Small intestine (tissue), 7 donors: ENCODE measurements at regions not wholly inside any gene's neighbourhood (a gene's known extent, or its start where the extent isn't known, plus 50 kb on each side); places are given as distances from the start of the nearest gene placed in this dataset.

Source experiments
- DNase-seq, 2 donors: peaks; one replicate each; pipeline versions ENCODE4 v3.0.0 to v3.0.0-alpha.2; 2013
- FAIRE-seq: peaks from 2 replicates; lab custom pipeline; 2012; peaks lifted over from hg19 to GRCh38; lab: Jason Lieb, UNC
- H3K27ac ChIP-seq, 3 donors: one replicate each; pipeline ENCODE4 v1.5.1; 2013; ENCODE audit warnings: low read length in 2 of 3, mild to moderate bottlenecking in 2 of 3, control low read depth in 1 of 3, inconsistent platforms in 1 of 3, low read depth in 1 of 3, moderate library complexity in 1 of 3
- H3K27me3 ChIP-seq, 3 donors: one replicate each; pipeline ENCODE4 v1.6.1; 2013; ENCODE audit warnings: low read length in 3 of 3, inconsistent platforms in 1 of 3; ENCODE audit not compliant: control insufficient read depth in 3 of 3, insufficient read depth in 3 of 3
- H3K36me3 ChIP-seq, 3 donors: one replicate each; pipeline ENCODE4 v1.6.1; 2013; ENCODE audit warnings: low read length in 3 of 3, inconsistent platforms in 1 of 3, low read depth in 1 of 3, mild to moderate bottlenecking in 1 of 3, moderate library complexity in 1 of 3; ENCODE audit not compliant: control insufficient read depth in 3 of 3, insufficient read depth in 2 of 3
- H3K4me1 ChIP-seq, 3 donors: one replicate each; pipeline ENCODE4 v1.6.1; 2013; ENCODE audit warnings: low read length in 2 of 3, inconsistent platforms in 1 of 3, low read depth in 1 of 3, mild to moderate bottlenecking in 1 of 3, moderate library complexity in 1 of 3; ENCODE audit not compliant: control insufficient read depth in 3 of 3, insufficient read depth in 2 of 3
- H3K4me3 ChIP-seq, 3 donors: one replicate each; pipeline ENCODE4 v1.5.1; 2013; ENCODE audit warnings: low read length in 3 of 3, control low read depth in 1 of 3, inconsistent platforms in 1 of 3, low read depth in 1 of 3, mild to moderate bottlenecking in 1 of 3, moderate library complexity in 1 of 3
- H3K9me3 ChIP-seq, 2 donors: one replicate each; pipeline ENCODE4 v1.6.1; 2013; ENCODE audit warnings: low read depth in 1 of 2, low read length in 1 of 2; ENCODE audit not compliant: control insufficient read depth in 2 of 2, insufficient read depth in 1 of 2
- WGBS, 3 donors: extraction: QIAGEN DNeasy Blood & Tissue Kit; methylation state at CpG; one replicate each; pipeline ENCODE4 v1.1.7; 2013; 5-methylcytosine and 5-hydroxymethylcytosine counted together
- donor health status: healthy with polysubstance abuse.
- donor health status: control.
- donor health status: control.
- donor health status: Bipolar disorder and iron deficiency.
- donor health status: healthy.

- Histone ChIP-seq H3K4me3 (no peak overlapping the region), H3K27me3 (no peaks in the 10 kb centered on the region), H3K36me3 (no peaks in the 10 kb centered on the region), H3K9me3 (peaks cover 0 to 5% of the 10 kb centered on the region in 2 donors), H3K27ac (no peak overlapping the region), H3K4me1 (no peaks in the 10 kb centered on the region)
- DNase-seq (no peak), FAIRE-seq (no peak)
- WGBS, 3 donors = 64 to 84% (median 78%) methylated on average over 4 of the region's 4 CpGs
Measured at GRCh38 chr12:114981036-114981435, 297.1 kb upstream of the TBX3 start.

DNA sequence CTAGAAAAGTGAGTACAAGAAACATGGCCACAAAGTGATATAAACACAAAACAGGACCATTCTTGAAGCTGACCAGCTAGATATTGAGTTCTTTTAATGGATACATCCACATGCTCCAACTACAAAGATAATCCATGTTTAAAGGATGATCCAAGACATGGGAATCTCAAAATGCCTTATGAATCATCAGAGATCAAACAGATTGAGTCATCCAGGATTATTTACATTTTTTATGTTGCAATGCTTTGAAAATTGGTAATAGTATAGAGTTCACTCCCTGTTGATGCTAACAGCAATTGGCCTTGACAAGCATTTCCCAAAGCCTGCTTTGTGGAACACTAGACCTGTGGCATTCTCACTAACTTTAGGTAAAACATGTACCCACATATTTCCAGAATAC, 293.0 kb upstream of the TBX3 start:
- Histone ChIP-seq H3K4me1 (no peaks in the 10 kb centered on the region), H3K27me3 (no peaks in the 10 kb centered on the region), H3K4me3 (no peak overlapping the region), H3K9me3 (no peaks in the 10 kb centered on the region), H3K36me3 (no peaks in the 10 kb centered on the region), H3K27ac (no peak overlapping the region)
- FAIRE-seq = no peak
- DNase-seq = no peak

DNA sequence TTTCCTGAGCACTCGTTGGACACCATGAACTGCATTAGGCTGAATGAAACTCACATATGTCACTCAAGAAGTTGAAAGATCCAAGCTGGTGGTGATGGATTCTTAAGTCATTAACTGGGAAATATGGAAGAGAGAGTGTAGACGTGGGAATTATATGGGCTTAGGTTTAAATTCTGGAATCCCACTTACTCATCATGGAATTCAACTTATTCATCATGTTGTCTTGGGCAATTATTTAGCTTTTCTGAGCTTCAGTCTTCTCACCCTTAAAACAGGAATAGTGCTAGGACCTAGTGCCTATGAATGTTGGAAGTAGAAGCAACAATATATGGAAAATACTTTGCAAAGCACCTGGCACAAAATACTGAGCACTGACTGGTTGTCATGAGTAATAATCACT, 292.4 kb upstream of the TBX3 start:
- WGBS, 3 donors = 76 to 86% (median 76%) methylated on average over 2 of the region's 2 CpGs

DNA sequence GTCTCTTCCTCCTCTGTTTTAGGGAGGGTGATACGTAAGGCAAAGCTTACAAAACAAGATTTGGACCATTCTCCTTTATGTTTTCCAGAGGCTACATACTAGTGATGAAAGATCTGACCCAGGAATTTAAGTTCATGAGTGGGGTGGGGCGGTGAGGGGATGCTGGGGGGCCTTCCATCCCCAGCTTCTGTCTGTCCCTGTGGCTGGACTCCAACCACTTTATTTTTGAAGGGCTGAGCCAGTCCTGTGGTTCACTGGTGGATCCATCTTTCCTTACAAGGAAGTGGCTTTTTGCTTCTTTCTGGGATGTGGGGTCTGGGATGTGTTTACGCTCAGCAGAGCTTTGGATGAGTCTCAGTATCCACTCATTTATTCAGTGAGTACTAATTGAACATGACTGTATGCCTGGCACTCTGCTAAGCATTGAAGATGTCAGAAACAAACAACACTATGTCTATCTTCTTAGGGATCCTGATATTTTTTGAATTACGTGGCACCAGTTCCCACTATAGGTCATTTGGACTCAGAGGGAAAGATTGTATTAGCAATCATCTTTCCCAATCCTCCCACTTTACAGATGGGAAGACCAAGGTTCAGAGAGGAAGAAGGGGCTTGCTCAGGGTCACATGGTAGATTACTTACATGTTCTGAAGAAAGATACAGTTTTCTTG, 291.8 kb upstream of the TBX3 start:
- DNase-seq (no peak), FAIRE-seq (no peak)
- peak overlapping the region in 1 of 3 donors; percentile 27 for H3K27ac ChIP-seq
- H3K4me3 ChIP-seq = no peak overlapping the region
- WGBS, 3 donors = 70 to 84% (median 75%) methylated on average over 4 of the region's 4 CpGs
- H3K36me3 ChIP-seq = no peaks in the 10 kb centered on the region
- H3K27me3 ChIP-seq = no peaks in the 10 kb centered on the region
- no peaks in the 10 kb centered on the region for H3K4me1 ChIP-seq
- H3K9me3 ChIP-seq = no peaks in the 10 kb centered on the region

More for the DNA sequence above, 292.4 kb upstream of the TBX3 start:
- FAIRE-seq (no peak), DNase-seq (no peak)
- Histone ChIP-seq H3K36me3 (no peaks in the 10 kb centered on the region), H3K27ac (no peak overlapping the region), H3K27me3 (no peaks in the 10 kb centered on the region), H3K4me1 (no peaks in the 10 kb centered on the region), H3K9me3 (no peaks in the 10 kb centered on the region), H3K4me3 (no peak overlapping the region)

GRCh38 chr12:114974826-114975639, 291.1 kb upstream of the TBX3 start:
- DNase-seq (no peak), FAIRE-seq (no peak)
- H3K9me3 ChIP-seq = no peaks in the 10 kb centered on the region
- 67 to 82% (median 68%) methylated on average over 6 of the region's 6 CpGs for WGBS, 3 donors
- H3K27ac ChIP-seq = no peak overlapping the region
- H3K4me1 ChIP-seq = no peaks in the 10 kb centered on the region
- no peaks in the 10 kb centered on the region for H3K36me3 ChIP-seq
- no peaks in the 10 kb centered on the region for H3K27me3 ChIP-seq
- no peak overlapping the region for H3K4me3 ChIP-seq

DNA sequence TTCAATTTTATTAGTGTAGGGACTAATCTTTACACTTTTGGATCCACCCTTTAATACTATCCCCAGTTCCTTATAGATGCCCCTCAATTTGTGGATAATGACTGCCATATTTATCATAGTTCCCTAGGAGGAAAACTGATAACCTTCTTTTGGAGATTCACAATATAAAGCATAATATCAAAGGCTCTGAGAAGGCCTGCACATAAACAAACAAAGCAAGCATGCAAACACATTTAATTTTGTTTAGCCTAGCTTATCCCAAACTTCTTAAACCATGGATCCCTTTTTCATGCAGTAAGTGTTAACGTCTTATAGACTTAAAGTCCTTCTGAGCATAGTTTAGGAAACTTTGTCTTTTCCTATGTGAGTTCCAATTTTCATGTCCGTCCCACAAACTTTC, 290.4 kb upstream of the TBX3 start:
- Histone ChIP-seq H3K27ac (no peak overlapping the region), H3K36me3 (no peaks in the 10 kb centered on the region), H3K27me3 (no peaks in the 10 kb centered on the region), H3K9me3 (no peaks in the 10 kb centered on the region), H3K4me3 (no peak overlapping the region), H3K4me1 (no peaks in the 10 kb centered on the region)
- 69 to 88% (median 79%) methylated on average over 2 of the region's 2 CpGs for WGBS, 3 donors
- FAIRE-seq (no peak), DNase-seq (no peak)

DNA sequence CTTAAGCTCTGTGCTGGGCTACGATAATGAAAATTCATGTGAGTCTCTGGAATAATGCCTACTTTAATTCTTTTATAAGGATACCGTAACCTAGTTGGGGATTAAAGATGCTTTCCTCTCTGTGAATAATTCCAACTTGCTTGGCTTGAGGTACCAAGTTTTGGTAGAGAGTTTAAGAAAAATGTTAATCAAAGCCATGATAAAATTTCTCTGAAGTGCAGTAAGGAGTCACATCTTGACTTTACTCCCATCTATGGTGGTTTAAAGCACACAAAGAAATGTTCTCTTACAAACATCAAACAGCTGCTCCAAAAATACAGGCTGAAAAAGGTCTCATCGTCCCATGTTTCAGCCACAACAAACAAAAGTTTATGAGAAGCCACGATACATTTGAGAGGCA, 284.8 kb upstream of the TBX3 start:
- H3K27ac ChIP-seq = no peak overlapping the region
- no peaks in the 10 kb centered on the region for H3K4me1 ChIP-seq
- no peaks in the 10 kb centered on the region for H3K36me3 ChIP-seq
- H3K27me3 ChIP-seq = no peaks in the 10 kb centered on the region
- 75 to 92% (median 79%) methylated on average over 4 of the region's 4 CpGs for WGBS, 3 donors
- H3K4me3 ChIP-seq = no peak overlapping the region
- no peak for FAIRE-seq
- no peaks in the 10 kb centered on the region for H3K9me3 ChIP-seq
- no peak for DNase-seq

GRCh38 chr12:114967151-114967550, 283.2 kb upstream of the TBX3 start:
- 72 to 91% (median 80%) methylated on average over 5 of the region's 5 CpGs for WGBS, 3 donors

More at GRCh38 chr12:114967151-114967550, 283.2 kb upstream of the TBX3 start:
- Histone ChIP-seq H3K27me3 (no peaks in the 10 kb centered on the region), H3K4me3 (no peak overlapping the region), H3K4me1 (no peaks in the 10 kb centered on the region), H3K9me3 (no peaks in the 10 kb centered on the region), H3K27ac (no peak overlapping the region), H3K36me3 (no peaks in the 10 kb centered on the region)
- DNase-seq (no peak), FAIRE-seq (no peak)
